ENCODE measurements at regions not wholly inside any gene's neighbourhood (a gene's known extent, or its start where the extent isn't known, plus 50 kb on each side); places are given as distances from the start of the nearest gene placed in this dataset.
"Not testable (repeated sequence)": the region's sequence is repeated elsewhere in the genome, so short reads cannot be mapped to it uniquely, and the experiment has no call there.

DNA sequence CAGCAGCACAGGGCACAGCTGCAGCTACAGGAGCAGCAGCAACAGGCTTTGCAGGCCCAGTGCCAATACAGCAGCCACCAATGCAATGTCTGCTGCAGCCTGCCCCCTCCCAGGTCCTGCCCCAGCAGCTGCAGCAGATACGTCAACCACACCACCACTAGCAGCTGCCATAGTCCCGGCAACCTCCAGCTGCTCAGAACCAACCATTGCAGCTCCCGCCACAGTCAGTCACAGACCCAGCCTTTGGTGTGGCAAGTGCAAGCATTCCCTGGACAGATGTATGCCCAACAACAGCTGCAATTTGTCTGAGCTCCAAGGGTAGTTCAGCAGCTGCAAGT lies 53.3 kb upstream of the TUBA3E start:
- no peak for DNase-seq (ENCODE audit: low spot score)

DNA sequence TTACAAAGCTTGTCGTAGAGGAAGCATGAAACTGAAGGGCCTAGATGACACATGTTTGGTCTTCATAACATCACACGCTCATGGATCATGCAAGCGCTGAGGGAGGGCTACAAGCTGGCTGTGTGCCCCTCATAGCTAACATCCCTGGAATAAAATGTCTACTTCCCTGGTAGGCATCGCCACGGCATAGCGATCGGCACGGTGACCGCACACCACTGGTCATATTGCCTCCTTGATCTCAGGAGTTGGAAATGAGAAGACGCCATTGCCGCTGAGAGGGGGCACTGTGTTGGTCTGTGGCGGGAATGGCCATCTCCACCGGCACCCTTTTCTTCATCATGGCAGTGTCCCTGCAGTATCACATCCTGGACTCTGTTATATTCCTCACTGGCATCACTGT lies 50.1 kb upstream of the TUBA3E start:
- DNase-seq (ENCODE audit: low spot score): not testable (repeated sequence)
